IMR-90 (cell line): ENCODE measurements at regions not wholly inside any gene's neighbourhood (a gene's known extent, or its start where the extent isn't known, plus 50 kb on each side); places are given as distances from the start of the nearest gene placed in this dataset.

Experiments used
- ATAC-seq: fragments of 200-7000 bp; cut with Tn5 transposase; 2 replicates; pipeline ENCODE4 v1.9.1; 2020; ENCODE audit warnings: low read depth, mild to moderate bottlenecking, moderate library complexity
- BruUV-seq: library from RNA; stranded (reverse); fragments of 400-500 nt; replicated peaks from 2 replicates; lab custom pipeline; 2021; lab: Mats Ljungman, UMichigan
- CTCF ChIA-PET: fragments of 300-600 bp; formaldehyde crosslinking; extraction: SDS; loops from one replicate; lab custom pipeline; 2021; ENCODE audit warnings: antibody characterized with exemption; lab: Yijun Ruan, JAX
- POLR2A ChIA-PET: fragments of 300-600 bp; sonication (Branson Sonifier 250); formaldehyde crosslinking; loops from one replicate; lab custom pipeline; 2022; ENCODE audit warnings: antibody characterized with exemption; ENCODE audit not compliant: unreplicated experiment; lab: Charles Lee
- DNase-seq: peaks from one replicate; pipeline ENCODE4 v3.0.0; 2013
- H2AFZ ChIP-seq: replicated peaks from 2 replicates; pipeline ENCODE3; 2013; ENCODE audit warnings: low read length, mild to moderate bottlenecking; ENCODE audit not compliant: poor library complexity
- H2AK5ac ChIP-seq: 2 replicates; pipeline ENCODE4 v1.6.1; 2013; ENCODE audit warnings: low read depth, low read length, inconsistent platforms
- H2AK9ac ChIP-seq: replicated peaks from 2 replicates; pipeline ENCODE3; 2013; ENCODE audit warnings: mild to moderate bottlenecking, low read depth, low read length, moderate library complexity; ENCODE audit not compliant: poor library complexity
- H2BK120ac ChIP-seq: 2 replicates; pipeline ENCODE4 v1.6.1; 2013; ENCODE audit warnings: low read depth, low read length, inconsistent platforms
- H2BK15ac ChIP-seq: 3 replicates; pipeline ENCODE4 v1.6.1; 2013; ENCODE audit warnings: low read depth, low read length, inconsistent platforms
- H2BK20ac ChIP-seq: 2 replicates; pipeline ENCODE4 v1.6.1; 2013; ENCODE audit warnings: low read depth, mild to moderate bottlenecking, inconsistent platforms, low read length, moderate library complexity
- H2BK5ac ChIP-seq: 2 replicates; pipeline ENCODE4 v1.6.1; 2013; ENCODE audit warnings: mild to moderate bottlenecking, low read depth, low read length, inconsistent platforms; ENCODE audit not compliant: poor library complexity, severe bottlenecking
- H3K14ac ChIP-seq: replicated peaks from 2 replicates; pipeline ENCODE4 v1.6.1; 2013; ENCODE audit warnings: low read depth, low read length, inconsistent platforms
- H3K18ac ChIP-seq: 2 replicates; pipeline ENCODE4 v1.6.1; 2013; ENCODE audit warnings: low read depth, low read length, control low read depth
- H3K23ac ChIP-seq: 2 replicates; pipeline ENCODE4 v1.6.1; 2013; ENCODE audit warnings: low read depth, low read length, inconsistent platforms
- H3K27ac ChIP-seq: 2 replicates; pipeline ENCODE4 v1.5.1; 2013; ENCODE audit warnings: mild to moderate bottlenecking, control low read depth, low read length; ENCODE audit not compliant: insufficient read depth
- H3K27me3 ChIP-seq: 2 replicates; pipeline ENCODE4 v1.6.1; 2013; ENCODE audit warnings: low read length; ENCODE audit not compliant: control insufficient read depth, insufficient read depth
- H3K36me3 ChIP-seq: 2 replicates; pipeline ENCODE4 v1.6.1; 2013; ENCODE audit warnings: low read length, mixed read lengths; ENCODE audit not compliant: control insufficient read depth, insufficient read depth
- H3K4ac ChIP-seq: 2 replicates; pipeline ENCODE4 v1.6.1; 2013; ENCODE audit warnings: low read depth, low read length, inconsistent platforms
- H3K4me1 ChIP-seq: 2 replicates; pipeline ENCODE4 v1.6.1; 2013; ENCODE audit warnings: low read length, mixed read lengths; ENCODE audit not compliant: control insufficient read depth, insufficient read depth
- H3K4me2 ChIP-seq: 2 replicates; pipeline ENCODE4 v1.6.1; 2013; ENCODE audit warnings: low read depth, mild to moderate bottlenecking, control low read depth, low read length, moderate library complexity
- H3K4me3 ChIP-seq: 2 replicates; pipeline ENCODE4 v1.5.1; 2013; ENCODE audit warnings: low read depth, mild to moderate bottlenecking, control low read depth, low read length, moderate library complexity; ENCODE audit not compliant: insufficient read depth
- H3K56ac ChIP-seq: 2 replicates; pipeline ENCODE4 v1.6.1; 2013; ENCODE audit warnings: low read length, inconsistent platforms; ENCODE audit not compliant: insufficient read depth; ENCODE audit errors: extremely low read depth
- H3K79me1 ChIP-seq, 2 experiments: 2 replicates each; pipeline ENCODE4 v1.6.1; 2013; ENCODE audit warnings: low read length in 2 of 2, inconsistent platforms in 1 of 2, low read depth in 1 of 2
- H3K9ac ChIP-seq: 2 replicates; pipeline ENCODE4 v1.6.1; 2013; ENCODE audit warnings: low read depth, low read length, control low read depth
- H3K9me1 ChIP-seq: 2 replicates; pipeline ENCODE4 v1.6.1; 2013; ENCODE audit warnings: low read length, inconsistent platforms; ENCODE audit not compliant: insufficient read depth
- H3K9me3 ChIP-seq: 2 replicates; pipeline ENCODE4 v1.6.1; 2013; ENCODE audit warnings: low read length; ENCODE audit not compliant: control insufficient read depth, insufficient read depth
- H4K20me1 ChIP-seq: 2 replicates; pipeline ENCODE4 v1.6.1; 2013; ENCODE audit warnings: low read length, inconsistent platforms; ENCODE audit not compliant: insufficient read depth
- H4K5ac ChIP-seq: 2 replicates; pipeline ENCODE4 v1.6.1; 2013; ENCODE audit warnings: mild to moderate bottlenecking, low read depth, low read length, control low read depth
- H4K8ac ChIP-seq, 2 experiments: 2 replicates each; pipeline ENCODE4 v1.6.1; 2013; ENCODE audit warnings: low read depth in 2 of 2, low read length in 2 of 2, control low read depth in 1 of 2, inconsistent platforms in 1 of 2
- H4K91ac ChIP-seq: 2 replicates; pipeline ENCODE4 v1.6.1; 2013; ENCODE audit warnings: low read depth, low read length, inconsistent platforms; ENCODE audit not compliant: insufficient read depth
- CTCF ChIP-seq: conservative IDR thresholded peaks from 2 replicates; pipeline ENCODE4 v1.5.1; 2012; ENCODE audit warnings: mild to moderate bottlenecking, low read depth, low read length, improper control_type of control experiment
- FOS ChIP-seq: fragments of 150-350 bp; IDR thresholded peaks from 2 replicates; pipeline ENCODE4 v1.6.1; 2016; ENCODE audit warnings: low read depth, low read length
- MXI1 ChIP-seq: IDR thresholded peaks from 2 replicates; pipeline ENCODE4 v1.6.1; 2012; ENCODE audit warnings: low read depth, mild to moderate bottlenecking, low read length, moderate library complexity, borderline replicate concordance
- WGBS, 2 experiments: methylation state at CpG; one replicate each; pipeline versions ENCODE4 v1.1.5 to v1.1.7; 2013; ENCODE audit warnings: missing lambda C conversion rate in 2 of 2; ENCODE audit not compliant: insufficient read length in 1 of 2; ENCODE audit errors: extremely low coverage in 2 of 2; 5-methylcytosine and 5-hydroxymethylcytosine counted together
- dilution Hi-C: fragments of 300-500 bp; cut with HindIII; formaldehyde crosslinking; loops from one replicate; pipeline ENCODE4 v1.14.3; 2018; ENCODE audit warnings: low sequenced_read_pairs; ENCODE audit not compliant: unreplicated experiment
- in situ Hi-C: fragments of 300-500 bp; cut with MboI; formaldehyde crosslinking; loops from 3 replicates; pipeline ENCODE4 v1.14.3; 2019; ENCODE audit warnings: low sequenced_read_pairs, inconsistent platforms, mixed read lengths
- intact Hi-C: fragments of 100-400 bp; cut with micrococcal nuclease; formaldehyde crosslinking; loops from 2 replicates; pipeline ENCODE4 v1.10.0; 2022

DNA sequence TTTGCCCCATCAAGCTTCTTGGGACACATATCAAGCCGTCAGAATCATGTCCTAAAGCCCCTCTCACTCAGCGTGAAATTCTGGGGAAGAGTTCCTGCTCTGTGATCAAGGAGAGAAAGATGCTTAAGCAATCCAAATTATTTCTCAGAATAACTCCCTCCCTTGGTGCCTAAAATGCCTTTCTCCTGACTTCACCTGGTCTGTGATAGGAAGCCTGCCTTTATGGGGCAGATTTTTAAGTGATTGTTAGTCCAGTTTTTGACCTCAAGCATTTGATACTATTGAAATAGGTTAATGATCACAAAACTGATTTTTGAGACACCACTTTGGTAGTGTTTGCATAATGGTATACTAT lies 76.4 kb upstream of the MAGI2 start:
- H2AK9ac ChIP-seq, result peak overlapping the region; percentile 37
- no peak overlapping the region for H2BK15ac ChIP-seq
- no peaks in the 10 kb centered on the region for H3K79me1 ChIP-seq
- no peak overlapping the region for H3K23ac ChIP-seq
- peak overlapping the region; percentile 30; the same call in 1 of the 2 replicates for H2BK120ac ChIP-seq
- WGBS, 2 experiments, result no CpG with 5 or more reads among the region's 2 CpGs
- 0 out of 4 replicates have a peak overlapping the region, but pooled peaks of 1 of the 2 experiments have one; percentile 40 for H4K8ac ChIP-seq
- no peak overlapping the region for H3K4me3 ChIP-seq
- H3K56ac ChIP-seq, result no peak overlapping the region
- H4K5ac ChIP-seq, result peak overlapping the region; percentile 51; the same call in 1 of the 2 replicates
- H2AK5ac ChIP-seq, result no peak overlapping the region
- H3K9me1 ChIP-seq, result no peaks in the 10 kb centered on the region
- H3K9me3 ChIP-seq, result no peaks in the 10 kb centered on the region
- peak; percentile 53 for ATAC-seq
- no peaks in the 10 kb centered on the region for H3K36me3 ChIP-seq
- peaks cover 4% of the 10 kb centered on the region for H3K4me1 ChIP-seq
- in situ Hi-C loops (no loop called here), dilution Hi-C loops (no loop called here), intact Hi-C loops (no loop called here)
- ChIA-PET POLR2A (no interaction called here), CTCF (no interaction called here)
- no peak overlapping the region for H4K91ac ChIP-seq
- peak overlapping the region; percentile 37; the same call in 1 of the 2 replicates for H3K18ac ChIP-seq
- TF ChIP-seq CTCF, result no peak
- TF ChIP-seq FOS, result no peak
- TF ChIP-seq MXI1, result no peak
- peak overlapping the region; percentile 61 for H3K14ac ChIP-seq
- H2BK5ac ChIP-seq, result no peak overlapping the region
- H3K9ac ChIP-seq, result no peak overlapping the region
- BruUV-seq, result no TSS peak
- no peaks in the 10 kb centered on the region for H4K20me1 ChIP-seq
- H3K27ac ChIP-seq, result no peak overlapping the region
- no peaks in the 10 kb centered on the region for H3K27me3 ChIP-seq
- H3K4me2 ChIP-seq, result peak overlapping the region; percentile 36
- peak overlapping the region; percentile 48; the same call in 1 of the 2 replicates for H3K4ac ChIP-seq
- peak overlapping the region; percentile 82 for H2BK20ac ChIP-seq
- peak overlapping the region; percentile 65 for H2AFZ ChIP-seq
- peak; percentile 45 for DNase-seq
